ENCODE measurements at regions not wholly inside any gene's neighbourhood (a gene's known extent, or its start where the extent isn't known, plus 50 kb on each side); places are given as distances from the start of the nearest gene placed in this dataset.

GRCh38 chr7:25789701-25790640, 362.0 kb upstream of the NFE2L3 start:
- DNase-seq: no peak

- DNase-seq: no peak
These were observed 361.0 kb upstream of the NFE2L3 start for GRCh38 chr7:25790963-25791362.

GRCh38 chr7:25792586-25792985, 359.4 kb upstream of the NFE2L3 start:
- DNase-seq: no peak

GRCh38 chr7:25795824-25796235, 356.2 kb upstream of the NFE2L3 start:
- no peak for DNase-seq

- DNase-seq: no peak
These were observed 353.7 kb upstream of the NFE2L3 start for GRCh38 chr7:25798344-25798743.

- no peak for DNase-seq
These were observed 350.8 kb upstream of the NFE2L3 start for GRCh38 chr7:25801214-25801613.

GRCh38 chr7:25802057-25802456, 349.9 kb upstream of the NFE2L3 start:
- DNase-seq: no peak

- no peak for DNase-seq
These were observed 349.5 kb upstream of the NFE2L3 start for GRCh38 chr7:25802473-25802872.

- DNase-seq: no peak
These were observed 348.7 kb upstream of the NFE2L3 start for GRCh38 chr7:25803117-25803887.

- DNase-seq: no peak
These were observed 347.8 kb upstream of the NFE2L3 start for GRCh38 chr7:25804154-25804553.

- no peak for DNase-seq
These were observed 346.8 kb upstream of the NFE2L3 start for GRCh38 chr7:25805027-25805687.

- DNase-seq: no peak
These were observed 344.8 kb upstream of the NFE2L3 start for GRCh38 chr7:25807086-25807611.

- DNase-seq: no peak
These were observed 342.6 kb upstream of the NFE2L3 start for GRCh38 chr7:25809441-25809840.

- DNase-seq: no peak
These were observed 339.7 kb upstream of the NFE2L3 start for GRCh38 chr7:25812086-25812850.

GRCh38 chr7:25813381-25813780, 338.6 kb upstream of the NFE2L3 start:
- DNase-seq: no peak

GRCh38 chr7:25815711-25816110, 336.3 kb upstream of the NFE2L3 start:
- no peak for DNase-seq

GRCh38 chr7:25820432-25821040, 331.5 kb upstream of the NFE2L3 start:
- DNase-seq: no peak

- DNase-seq: no peak
These were observed 330.8 kb upstream of the NFE2L3 start for GRCh38 chr7:25821225-25821624.

- no peak for DNase-seq
These were observed 329.2 kb upstream of the NFE2L3 start for GRCh38 chr7:25822823-25823222.

GRCh38 chr7:25823571-25823970, 328.4 kb upstream of the NFE2L3 start:
- DNase-seq: no peak

GRCh38 chr7:25828468-25828867, 323.5 kb upstream of the NFE2L3 start:
- no peak for DNase-seq

- no peak for DNase-seq
These were observed 322.3 kb upstream of the NFE2L3 start for GRCh38 chr7:25829663-25830062.

Data from effector CD4-positive, alpha-beta T cell (primary cell).